ENCODE measurements at regions not wholly inside any gene's neighbourhood (a gene's known extent, or its start where the extent isn't known, plus 50 kb on each side); places are given as distances from the start of the nearest gene placed in this dataset.

- Histone ChIP-seq H3K4me3 (ENCODE audit: low read length in 3 of 3) (no peak overlapping the region), H3K36me3 (ENCODE audit: control insufficient read depth in 2 of 3, insufficient read depth in 3 of 3, low read length in 3 of 3) (no peaks in the 10 kb centered on the region), H3K27ac (ENCODE audit: low read depth in 2 of 2, low read length in 2 of 2) (no peak overlapping the region), H3K9me3 (ENCODE audit: control insufficient read depth in 2 of 3, insufficient read depth in 1 of 3, low read length in 3 of 3) (no peaks in the 10 kb centered on the region), H3K4me1 (ENCODE audit: control insufficient read depth in 2 of 3, insufficient read depth in 2 of 3, low read depth in 1 of 3, low read length in 3 of 3) (no peaks in the 10 kb centered on the region), H3K9ac (ENCODE audit: low read length in 3 of 3) (no peak overlapping the region), H3K27me3 (ENCODE audit: control insufficient read depth, insufficient read depth, low read length) (no peaks in the 10 kb centered on the region)
- DNase-seq: no peak
- TF ChIP-seq, protein P1, sequence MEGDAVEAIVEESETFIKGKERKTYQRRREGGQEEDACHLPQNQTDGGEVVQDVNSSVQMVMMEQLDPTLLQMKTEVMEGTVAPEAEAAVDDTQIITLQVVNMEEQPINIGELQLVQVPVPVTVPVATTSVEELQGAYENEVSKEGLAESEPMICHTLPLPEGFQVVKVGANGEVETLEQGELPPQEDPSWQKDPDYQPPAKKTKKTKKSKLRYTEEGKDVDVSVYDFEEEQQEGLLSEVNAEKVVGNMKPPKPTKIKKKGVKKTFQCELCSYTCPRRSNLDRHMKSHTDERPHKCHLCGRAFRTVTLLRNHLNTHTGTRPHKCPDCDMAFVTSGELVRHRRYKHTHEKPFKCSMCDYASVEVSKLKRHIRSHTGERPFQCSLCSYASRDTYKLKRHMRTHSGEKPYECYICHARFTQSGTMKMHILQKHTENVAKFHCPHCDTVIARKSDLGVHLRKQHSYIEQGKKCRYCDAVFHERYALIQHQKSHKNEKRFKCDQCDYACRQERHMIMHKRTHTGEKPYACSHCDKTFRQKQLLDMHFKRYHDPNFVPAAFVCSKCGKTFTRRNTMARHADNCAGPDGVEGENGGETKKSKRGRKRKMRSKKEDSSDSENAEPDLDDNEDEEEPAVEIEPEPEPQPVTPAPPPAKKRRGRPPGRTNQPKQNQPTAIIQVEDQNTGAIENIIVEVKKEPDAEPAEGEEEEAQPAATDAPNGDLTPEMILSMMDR (IDR thresholded peaks at IDR 0.05; ENCODE audit: borderline replicate concordance, extremely low read depth, insufficient read depth): no peak
- FAIRE-seq: no peak
- intact Hi-C loops (cut with DNase I): no loop called here
Measured at GRCh38 chr10:124322191-124322980, 96.3 kb downstream of the OAT start.

DNA sequence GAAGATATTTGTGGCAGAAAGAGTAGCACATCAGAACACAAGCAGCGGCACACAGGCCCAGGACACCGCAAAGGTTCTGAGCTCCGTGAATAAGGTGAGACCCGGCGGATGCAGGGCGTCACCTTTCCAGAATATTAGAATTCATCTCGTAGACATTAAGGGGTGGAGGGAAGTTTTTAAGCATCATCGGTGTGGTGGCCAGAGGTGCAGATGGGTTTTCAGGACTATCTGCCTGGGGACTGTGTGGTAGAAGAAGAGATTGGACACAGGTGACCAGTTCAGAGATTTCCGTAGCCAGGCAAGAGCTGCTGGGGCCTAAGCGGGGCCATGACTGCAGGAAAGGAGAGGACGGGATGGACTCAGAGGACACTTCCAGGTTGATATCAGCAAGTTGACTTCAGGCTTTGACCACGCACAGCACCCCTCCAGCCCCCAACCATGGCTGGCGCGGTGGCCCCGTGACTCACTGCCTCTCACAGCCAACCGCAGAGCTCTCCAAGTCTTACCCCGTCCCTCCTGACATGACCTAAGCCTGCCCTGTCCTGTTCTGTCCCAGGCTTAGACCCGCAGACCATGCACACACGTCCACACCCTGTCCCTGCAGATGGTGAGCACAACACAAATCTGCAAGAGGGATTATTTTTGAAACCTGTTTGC is 97.2 kb downstream of the OAT start:
- DNase-seq: no peak
- Histone ChIP-seq H3K4me3 (ENCODE audit: low read length in 3 of 3) (no peak overlapping the region), H3K4me1 (ENCODE audit: control insufficient read depth in 2 of 3, insufficient read depth in 2 of 3, low read depth in 1 of 3, low read length in 3 of 3) (no peaks in the 10 kb centered on the region), H3K27me3 (ENCODE audit: control insufficient read depth, insufficient read depth, low read length) (no peaks in the 10 kb centered on the region), H3K36me3 (ENCODE audit: control insufficient read depth in 2 of 3, insufficient read depth in 3 of 3, low read length in 3 of 3) (no peaks in the 10 kb centered on the region), H3K27ac (ENCODE audit: low read depth in 2 of 2, low read length in 2 of 2) (no peak overlapping the region), H3K9me3 (ENCODE audit: control insufficient read depth in 2 of 3, insufficient read depth in 1 of 3, low read length in 3 of 3) (no peaks in the 10 kb centered on the region), H3K9ac (ENCODE audit: low read length in 3 of 3) (no peak overlapping the region)
- no peak for FAIRE-seq
- TF ChIP-seq, protein P1 (IDR thresholded peaks at IDR 0.05; ENCODE audit: borderline replicate concordance, extremely low read depth, insufficient read depth): no peak
- intact Hi-C loops (cut with DNase I): no loop called here

DNA sequence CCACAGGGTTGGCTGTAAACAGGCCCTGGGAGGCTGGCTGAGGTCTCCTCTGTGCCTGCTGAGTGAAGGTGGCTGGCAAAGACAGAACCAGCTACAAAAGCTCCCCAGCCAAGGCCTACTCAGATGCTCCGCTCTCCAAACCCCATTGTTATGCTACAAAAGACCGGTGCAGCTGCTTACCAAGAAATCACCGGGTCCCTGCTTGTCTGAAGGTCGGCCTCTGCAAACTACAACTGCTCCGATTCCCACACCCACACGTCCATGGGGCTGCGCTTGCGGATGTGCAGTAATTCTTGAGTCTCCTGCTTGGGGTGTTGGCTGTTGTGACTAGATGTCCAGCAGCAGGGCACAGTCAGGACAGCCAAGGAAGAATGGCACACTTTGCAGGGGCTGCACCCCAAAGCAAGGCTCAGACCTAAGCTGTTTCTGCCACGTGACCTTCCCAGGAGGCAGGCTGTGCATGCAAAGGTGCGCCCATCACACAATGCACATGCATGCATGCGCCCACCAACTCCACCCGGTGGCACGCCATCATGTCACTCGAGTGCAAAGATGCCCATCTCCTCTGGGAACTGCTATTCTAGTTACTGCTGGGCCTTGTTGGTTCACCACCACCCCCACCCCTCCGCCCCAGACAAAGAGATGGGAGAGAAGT is 97.8 kb downstream of the OAT start:
- H3K4me3 ChIP-seq (ENCODE audit: low read length in 3 of 3): no peak overlapping the region
- FAIRE-seq: no peak
- TF ChIP-seq, protein P1 (IDR thresholded peaks at IDR 0.05; ENCODE audit: borderline replicate concordance, extremely low read depth, insufficient read depth): no peak

More for the DNA sequence above, 97.8 kb downstream of the OAT start:
- no peak overlapping the region for H3K9ac ChIP-seq (ENCODE audit: low read length in 3 of 3)
- no peak for DNase-seq
- no peak overlapping the region for H3K27ac ChIP-seq (ENCODE audit: low read depth in 2 of 2, low read length in 2 of 2)
- intact Hi-C loops (cut with DNase I): no loop called here
- H3K9me3 ChIP-seq (ENCODE audit: control insufficient read depth in 2 of 3, insufficient read depth in 1 of 3, low read length in 3 of 3): no peaks in the 10 kb centered on the region
- no peaks in the 10 kb centered on the region for H3K4me1 ChIP-seq (ENCODE audit: control insufficient read depth in 2 of 3, insufficient read depth in 2 of 3, low read depth in 1 of 3, low read length in 3 of 3)
- H3K27me3 ChIP-seq (ENCODE audit: control insufficient read depth, insufficient read depth, low read length): no peaks in the 10 kb centered on the region
- H3K36me3 ChIP-seq (ENCODE audit: control insufficient read depth in 2 of 3, insufficient read depth in 3 of 3, low read length in 3 of 3): no peaks in the 10 kb centered on the region

Data from kidney (tissue), 13 donors.